WTC11 (cell line): ENCODE measurements at regions not wholly inside any gene's neighbourhood (a gene's known extent, or its start where the extent isn't known, plus 50 kb on each side); places are given as distances from the start of the nearest gene placed in this dataset.

Experiments used
- ATF6 ChIP-seq: sonication (generic); formaldehyde crosslinking; IDR thresholded peaks from 2 replicates; pipeline ENCODE4 v1.8.1; 2023; ENCODE audit warnings: mild to moderate bottlenecking, missing genetic modification reagents
- CREM ChIP-seq: sonication (generic); formaldehyde crosslinking; IDR thresholded peaks from 2 replicates; pipeline ENCODE4 v1.8.1; 2022; ENCODE audit warnings: mild to moderate bottlenecking, missing genetic modification reagents, moderate library complexity
- CTCF ChIP-seq: fragments of 200-600 bp; IDR thresholded peaks from 2 replicates; pipeline ENCODE4 v1.8.0; 2022; ENCODE audit warnings: antibody characterized with exemption
- E2F5 ChIP-seq: sonication (generic); formaldehyde crosslinking; IDR thresholded peaks from 2 replicates; pipeline ENCODE4 v1.8.1; 2022; ENCODE audit warnings: mild to moderate bottlenecking, moderate library complexity, missing genetic modification reagents
- ELF4 ChIP-seq: sonication (generic); formaldehyde crosslinking; IDR thresholded peaks from 2 replicates; pipeline ENCODE4 v1.8.1; 2022; ENCODE audit warnings: low read depth, mild to moderate bottlenecking, moderate library complexity, missing genetic modification reagents
- FOXJ3 ChIP-seq: sonication (generic); formaldehyde crosslinking; IDR thresholded peaks from 2 replicates; pipeline ENCODE4 v1.9.0; 2021; ENCODE audit warnings: missing genetic modification reagents, mild to moderate bottlenecking, borderline replicate concordance
- FOXP4 ChIP-seq: sonication (generic); formaldehyde crosslinking; IDR thresholded peaks from 2 replicates; pipeline ENCODE4 v1.8.0; 2022; ENCODE audit warnings: mild to moderate bottlenecking, missing genetic modification reagents
- HMGA2 ChIP-seq: fragments of 250-450 bp; sonication (Bioruptor Pico); IDR thresholded peaks from 2 replicates; pipeline ENCODE4 v1.4.0; 2021; ENCODE audit warnings: mild to moderate bottlenecking, moderate library complexity
- IRF1 ChIP-seq: sonication (generic); formaldehyde crosslinking; IDR thresholded peaks from 2 replicates; pipeline ENCODE4 v1.8.0; 2023; ENCODE audit warnings: missing genetic modification reagents
- JUN ChIP-seq: sonication (generic); formaldehyde crosslinking; IDR thresholded peaks from 2 replicates; pipeline ENCODE4 v1.8.0; 2023; ENCODE audit warnings: mild to moderate bottlenecking, missing genetic modification reagents
- NFE2L1 ChIP-seq: sonication (generic); formaldehyde crosslinking; IDR thresholded peaks from 2 replicates; pipeline ENCODE4 v1.8.1; 2023; ENCODE audit warnings: missing genetic modification reagents
- STAT6 ChIP-seq: sonication (generic); formaldehyde crosslinking; conservative IDR thresholded peaks from 2 replicates; pipeline ENCODE4 v1.8.1; 2023; ENCODE audit warnings: mild to moderate bottlenecking, low read depth, missing genetic modification reagents, moderate library complexity
- ZNF121 ChIP-seq: sonication (generic); formaldehyde crosslinking; IDR thresholded peaks from 2 replicates; pipeline ENCODE4 v1.8.0; 2023; ENCODE audit warnings: missing genetic modification reagents
- ZNF416 ChIP-seq: fragments of 250-450 bp; sonication (Bioruptor Pico); IDR thresholded peaks from 2 replicates; pipeline ENCODE4 v1.9.0; 2021; ENCODE audit warnings: mild to moderate bottlenecking, inconsistent platforms

GRCh38 chr1:58993403-58993802 lies 209.6 kb upstream of the JUN start:
- TF ChIP-seq CTCF (no peak), E2F5 (no peak), ZNF416 (CRISPR knock-in tag) (no peak), ATF6 (CRISPR knock-in tag) (no peak), NFE2L1 (CRISPR knock-in tag) (no peak), ELF4 (CRISPR knock-in tag) (no peak), IRF1 (CRISPR knock-in tag) (no peak), STAT6 (CRISPR knock-in tag) (no peak), ZNF121 (CRISPR knock-in tag) (no peak), FOXJ3 (CRISPR knock-in tag) (no peak), JUN (CRISPR knock-in tag) (no peak), FOXP4 (CRISPR knock-in tag) (no peak), HMGA2 (CRISPR knock-in tag) (no peak), CREM (CRISPR knock-in tag) (no peak)
